OCI-LY7 (cell line): ENCODE measurements at regions not wholly inside any gene's neighbourhood (a gene's known extent, or its start where the extent isn't known, plus 50 kb on each side); places are given as distances from the start of the nearest gene placed in this dataset.

ENCODE experiments used
- BruUV-seq: library from RNA; stranded (reverse); fragments of 400-500 nt; replicated peaks from 2 replicates; lab custom pipeline; 2021; lab: Mats Ljungman, UMichigan
- CTCF ChIA-PET: fragments of 300-600 bp; sonication (Branson Sonifier 250); formaldehyde crosslinking; loops from one replicate; lab custom pipeline; 2022; ENCODE audit warnings: antibody characterized with exemption; ENCODE audit not compliant: unreplicated experiment; lab: Charles Lee
- POLR2A ChIA-PET: fragments of 300-600 bp; sonication (Branson Sonifier 250); formaldehyde crosslinking; loops from one replicate; lab custom pipeline; 2022; ENCODE audit warnings: antibody characterized with exemption; lab: Charles Lee
- DNase-seq: peaks from one replicate; pipeline ENCODE4 v3.0.0-alpha.2; 2015; ENCODE audit warnings: low spot score
- H2AFZ ChIP-seq: fragments of 200-600 bp; sonication (generic), shearing (Covaris generic); 2 replicates; pipeline ENCODE4 v1.6.1; 2014; ENCODE audit warnings: mild to moderate bottlenecking, antibody characterized with exemption, low read length, moderate library complexity
- H3K27ac ChIP-seq: fragments of 200-600 bp; sonication (generic); 2 replicates; pipeline ENCODE4 v1.5.1; 2014; ENCODE audit warnings: mixed run types, low read depth, mild to moderate bottlenecking, moderate library complexity, low read length, inconsistent platforms; ENCODE audit not compliant: poor library complexity, severe bottlenecking
- H3K36me3 ChIP-seq: fragments of 200-600 bp; sonication (generic); 2 replicates; pipeline ENCODE4 v1.6.1; 2014; ENCODE audit warnings: mild to moderate bottlenecking, antibody characterized with exemption, low read length, moderate library complexity, mixed read lengths; ENCODE audit not compliant: insufficient read depth
- H3K4me1 ChIP-seq: fragments of 200-600 bp; sonication (generic); 2 replicates; pipeline ENCODE4 v1.5.1; 2014; ENCODE audit warnings: mild to moderate bottlenecking, low read length; ENCODE audit not compliant: insufficient read depth, poor library complexity, severe bottlenecking
- H3K4me2 ChIP-seq: fragments of 200-600 bp; sonication (generic); 2 replicates; pipeline ENCODE4 v1.6.1; 2014; ENCODE audit warnings: mild to moderate bottlenecking, low read length
- H3K4me3 ChIP-seq: fragments of 200-600 bp; sonication (generic); 2 replicates; pipeline ENCODE4 v1.5.1; 2014; ENCODE audit warnings: mild to moderate bottlenecking, low read depth, low read length; ENCODE audit not compliant: poor library complexity, severe bottlenecking
- H3K79me2 ChIP-seq: fragments of 200-600 bp; sonication (generic); 2 replicates; pipeline ENCODE4 v1.6.1; 2016; ENCODE audit warnings: low read depth, mild to moderate bottlenecking, low read length, moderate library complexity, mixed read lengths; ENCODE audit not compliant: insufficient read depth
- H3K9me2 ChIP-seq: fragments of 200-600 bp; sonication (generic); 2 replicates; pipeline ENCODE4 v1.6.1; 2016; ENCODE audit warnings: mild to moderate bottlenecking, low read length, mixed read lengths; ENCODE audit not compliant: insufficient read depth
- H3K9me3 ChIP-seq: fragments of 200-600 bp; sonication (generic); 2 replicates; pipeline ENCODE4 v1.6.1; 2014; ENCODE audit warnings: mild to moderate bottlenecking, mixed run types, low read length, mixed read lengths
- H4K20me1 ChIP-seq: fragments of 200-600 bp; sonication (generic); 2 replicates; pipeline ENCODE4 v1.6.1; 2014; ENCODE audit warnings: mild to moderate bottlenecking, antibody characterized with exemption, low read length, moderate library complexity, mixed read lengths; ENCODE audit not compliant: insufficient read depth
- CTCF ChIP-seq: fragments of 200-600 bp; sonication (generic); conservative IDR thresholded peaks from 2 replicates; pipeline ENCODE4 v1.5.1; 2014; ENCODE audit warnings: mild to moderate bottlenecking, antibody characterized with exemption, low read length, moderate library complexity, mixed read lengths
- EZH2phosphoT487 ChIP-seq: fragments of 200-600 bp; sonication (generic); IDR thresholded peaks from 2 replicates; pipeline ENCODE4 v1.6.1; 2018; ENCODE audit warnings: low read depth, borderline replicate concordance, mild to moderate bottlenecking, mixed run types, antibody characterized with exemption, low read length, moderate library complexity, mixed read lengths
- intact Hi-C: fragments of 100-400 bp; cut with micrococcal nuclease; formaldehyde crosslinking; loops from one replicate; pipeline ENCODE4 v1.10.0; 2022; ENCODE audit not compliant: unreplicated experiment

- Histone ChIP-seq H3K9me2 (no peaks in the 10 kb centered on the region), H2AFZ (no peak overlapping the region), H3K4me2 (no peak overlapping the region), H4K20me1 (no peaks in the 10 kb centered on the region), H3K36me3 (no peaks in the 10 kb centered on the region), H3K27ac (no peak overlapping the region), H3K4me1 (no peaks in the 10 kb centered on the region), H3K79me2 (no peaks in the 10 kb centered on the region), H3K9me3 (no peaks in the 10 kb centered on the region), H3K4me3 (no peak overlapping the region)
- ChIA-PET CTCF (interaction anchor here (0.6 kb wide), 1 partner anchor 20 kb away, joined by 5 read pairs; no protein-coding TSS in a partner anchor), POLR2A (no interaction called here)
- no TSS peak for BruUV-seq
- TF ChIP-seq CTCF (no peak), EZH2phosphoT487 (no peak)
- DNase-seq: no peak
- intact Hi-C loops: no loop called here
Observed at GRCh38 chr19:5230730-5231555, 109.7 kb downstream of the PTPRS start.

GRCh38 chr19:5229778-5230335, 110.8 kb downstream of the PTPRS start:
- DNase-seq: no peak
- Histone ChIP-seq H3K79me2 (no peaks in the 10 kb centered on the region), H3K4me2 (no peak overlapping the region), H3K4me1 (no peaks in the 10 kb centered on the region), H3K27ac (no peak overlapping the region), H4K20me1 (no peaks in the 10 kb centered on the region), H3K9me2 (no peaks in the 10 kb centered on the region), H3K4me3 (no peak overlapping the region), H2AFZ (no peak overlapping the region), H3K9me3 (no peaks in the 10 kb centered on the region), H3K36me3 (no peaks in the 10 kb centered on the region)
- ChIA-PET CTCF (no interaction called here), POLR2A (interaction anchor here (0.6 kb wide), 1 partner anchor 13 kb away, joined by 3 read pairs; no protein-coding TSS in a partner anchor)
- no TSS peak for BruUV-seq
- no peak for TF ChIP-seq EZH2phosphoT487
- TF ChIP-seq CTCF: no peak
- intact Hi-C loops: loop anchor here (5.0 kb wide), 1 partner anchor 112 kb away; the partner anchor contains the start of gene PTPRS
